ENCODE measurements at regions not wholly inside any gene's neighbourhood (a gene's known extent, or its start where the extent isn't known, plus 50 kb on each side); places are given as distances from the start of the nearest gene placed in this dataset.

- 35 to 52% (median 43%) methylated on average over 6 of the region's 6 CpGs for WGBS, 5 donors
- Histone ChIP-seq H3K27ac (peak overlapping the region in 5 of 8 donors; percentile 29 to 71 (median 54)), H3K36me3 (no peaks in the 10 kb centered on the region), H3K27me3 (replicated peaks in 1 of 7) (no peaks in the 10 kb centered on the region), H3K9me3 (peaks cover 0 to 5% (median 0%) of the 10 kb centered on the region in 8 donors), H3K4me1 (peaks cover 0 to 21% (median 12%) of the 10 kb centered on the region in 6 donors), H3K4me3 (peak overlapping the region in 1 of 8 donors; percentile 22)
- intact Hi-C loops (cut with DNase I; ENCODE audit: low total_unique reads): loop anchor here (10.0 kb wide), 1 partner anchor 91 kb away; no protein-coding TSS in a partner anchor
- TF ChIP-seq CTCF (IDR thresholded peaks at IDR 0.05 in 8 of 11, conservative IDR thresholded peaks at IDR 0.05 in 3 of 11): no peak
- TF ChIP-seq POLR2AphosphoS5 (IDR thresholded peaks at IDR 0.05): peak in 1 of 3 donors; percentile 27
- TF ChIP-seq POLR2A (IDR thresholded peaks at IDR 0.05): no peak
- DNase-seq: no peak
These were observed 75.9 kb upstream of the ENPP6 start for GRCh38 chr4:184293552-184293951.

GRCh38 chr4:184292877-184293276, 75.2 kb upstream of the ENPP6 start:
- DNase-seq: no peak
- peak overlapping the region in 4 of 8 donors; percentile 29 to 71 (median 58) for H3K27ac ChIP-seq
- TF ChIP-seq POLR2AphosphoS5 (IDR thresholded peaks at IDR 0.05): no peak
- no peaks in the 10 kb centered on the region for H3K27me3 ChIP-seq (replicated peaks in 1 of 7)
- peaks cover under 1 to 27% (median 19%) of the 10 kb centered on the region in 6 donors for H3K4me1 ChIP-seq
- H3K4me3 ChIP-seq: peak overlapping the region in 1 of 8 donors; percentile 22
- H3K36me3 ChIP-seq: no peaks in the 10 kb centered on the region
- 60 to 71% (median 61%) methylated on average over 3 of the region's 3 CpGs for WGBS, 5 donors
- peaks cover 0 to 5% (median 0%) of the 10 kb centered on the region in 8 donors for H3K9me3 ChIP-seq
- intact Hi-C loops (cut with DNase I; ENCODE audit: low total_unique reads): loop anchor here (10.0 kb wide), 1 partner anchor 92 kb away; no protein-coding TSS in a partner anchor

- no peaks in the 10 kb centered on the region for H3K36me3 ChIP-seq
- WGBS, 5 donors: 88 to 99% (median 97%) methylated on average over 3 of the region's 3 CpGs
- no peak for DNase-seq
These were observed 74.8 kb upstream of the ENPP6 start for GRCh38 chr4:184292465-184292867.

GRCh38 chr4:184289179-184289535, 71.5 kb upstream of the ENPP6 start:
- Histone ChIP-seq H3K9me3 (no peaks in the 10 kb centered on the region), H3K27me3 (replicated peaks in 1 of 7) (no peaks in the 10 kb centered on the region), H3K4me1 (peaks cover 7 to 46% (median 27%) of the 10 kb centered on the region in 6 donors), H3K4me3 (no peak overlapping the region), H3K27ac (peak overlapping the region in 5 of 8 donors; percentile 14 to 67 (median 56)), H3K36me3 (no peaks in the 10 kb centered on the region)
- WGBS, 5 donors: 86 to 94% (median 89%) methylated on average over 3 of the region's 3 CpGs
- TF ChIP-seq POLR2AphosphoS5 (IDR thresholded peaks at IDR 0.05): no peak
- TF ChIP-seq CTCF (IDR thresholded peaks at IDR 0.05 in 8 of 11, conservative IDR thresholded peaks at IDR 0.05 in 3 of 11): no peak
- no peak for TF ChIP-seq POLR2A (IDR thresholded peaks at IDR 0.05)
- DNase-seq: no peak
- intact Hi-C loops (cut with DNase I; ENCODE audit: low total_unique reads): no loop called here

More at GRCh38 chr4:184292465-184292867, 74.8 kb upstream of the ENPP6 start:
- Histone ChIP-seq H3K27me3 (replicated peaks in 1 of 7) (no peaks in the 10 kb centered on the region), H3K4me3 (no peak overlapping the region), H3K27ac (no peak overlapping the region), H3K9me3 (peaks cover 0 to 5% (median 0%) of the 10 kb centered on the region in 8 donors), H3K4me1 (peaks cover 5 to 32% (median 23%) of the 10 kb centered on the region in 6 donors)
- intact Hi-C loops (cut with DNase I; ENCODE audit: low total_unique reads): loop anchor here (10.0 kb wide), 1 partner anchor 92 kb away; no protein-coding TSS in a partner anchor
- no peak for TF ChIP-seq CTCF (IDR thresholded peaks at IDR 0.05 in 8 of 11, conservative IDR thresholded peaks at IDR 0.05 in 3 of 11)
- TF ChIP-seq POLR2A (IDR thresholded peaks at IDR 0.05): no peak
- TF ChIP-seq POLR2AphosphoS5 (IDR thresholded peaks at IDR 0.05): no peak

Measured in spleen (tissue), 11 donors.